Ramos (cell line): ENCODE measurements at regions not wholly inside any gene's neighbourhood (a gene's known extent, or its start where the extent isn't known, plus 50 kb on each side); places are given as distances from the start of the nearest gene placed in this dataset.
"Not testable (repeated sequence)": the region's sequence is repeated elsewhere in the genome, so short reads cannot be mapped to it uniquely, and the experiment has no call there.

Experiments
- in situ Hi-C: fragments of 300-500 bp; cut with MboI; formaldehyde crosslinking; loops from one replicate; pipeline ENCODE4 v1.14.3; 2022; ENCODE audit warnings: low sequenced_read_pairs; ENCODE audit not compliant: unreplicated experiment

DNA sequence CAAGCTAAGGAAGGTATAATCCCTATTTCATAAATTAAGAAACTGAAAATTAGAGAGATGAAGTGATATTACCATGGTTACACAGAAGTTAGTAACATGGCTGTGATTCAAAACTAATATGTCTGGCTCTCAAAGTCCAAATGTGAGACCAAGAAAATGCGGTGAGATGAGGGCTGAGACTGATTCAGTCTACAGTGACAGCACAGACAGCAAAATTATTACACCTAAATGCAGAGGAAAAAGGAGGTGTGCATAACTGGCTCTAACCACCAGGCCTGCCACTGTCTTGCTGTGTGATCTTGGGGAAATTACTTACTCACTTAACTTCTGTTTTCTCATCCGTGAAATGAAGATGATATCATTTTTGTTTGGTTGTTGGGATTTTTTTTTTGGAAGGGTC is 270.0 kb upstream of the SOX9 start:
- in situ Hi-C loops, result no loop called here

- in situ Hi-C loops, result no loop called here
These were observed 265.8 kb upstream of the SOX9 start for GRCh38 chr17:71855010-71855409.

DNA sequence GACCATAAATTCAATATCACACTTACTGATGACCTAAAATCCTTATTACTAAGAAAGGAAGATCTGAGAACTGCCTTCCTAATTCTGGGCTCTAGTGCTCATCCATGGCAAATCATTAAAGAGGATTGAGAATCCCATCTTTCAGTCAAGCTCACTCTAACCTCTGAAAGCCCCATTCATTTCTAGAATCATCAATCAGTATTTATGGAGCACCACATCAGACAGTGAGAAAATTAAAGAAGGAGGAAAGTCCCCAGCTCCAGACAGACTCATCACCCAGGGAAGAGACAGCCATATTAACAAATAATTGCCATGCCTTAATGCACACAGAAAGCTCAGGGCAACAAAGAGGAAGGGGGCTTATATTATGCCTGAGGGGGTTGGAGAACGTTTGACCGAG is 256.1 kb upstream of the SOX9 start:
- in situ Hi-C loops, result no loop called here

GRCh38 chr17:71866095-71866494 is 254.7 kb upstream of the SOX9 start:
- in situ Hi-C loops, result no loop called here

DNA sequence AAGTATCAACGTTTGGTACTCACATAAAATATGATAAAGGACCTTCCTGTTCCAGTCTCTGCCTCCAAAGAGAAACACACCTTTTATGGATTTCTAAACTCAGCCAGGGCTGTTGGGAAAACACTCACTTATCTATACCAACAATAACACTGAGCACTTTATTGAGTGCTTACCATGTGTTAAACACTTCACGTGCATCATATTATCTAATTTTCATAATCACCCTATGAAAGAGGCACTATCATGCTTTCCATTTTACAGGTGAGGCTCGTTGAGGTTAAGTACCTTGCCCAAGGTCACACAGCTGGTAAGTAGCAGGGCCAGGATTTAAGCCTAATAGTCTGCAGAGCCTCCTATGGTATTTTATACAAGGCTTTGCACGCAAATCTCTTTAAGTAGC is 251.5 kb upstream of the SOX9 start:
- in situ Hi-C loops, result no loop called here

DNA sequence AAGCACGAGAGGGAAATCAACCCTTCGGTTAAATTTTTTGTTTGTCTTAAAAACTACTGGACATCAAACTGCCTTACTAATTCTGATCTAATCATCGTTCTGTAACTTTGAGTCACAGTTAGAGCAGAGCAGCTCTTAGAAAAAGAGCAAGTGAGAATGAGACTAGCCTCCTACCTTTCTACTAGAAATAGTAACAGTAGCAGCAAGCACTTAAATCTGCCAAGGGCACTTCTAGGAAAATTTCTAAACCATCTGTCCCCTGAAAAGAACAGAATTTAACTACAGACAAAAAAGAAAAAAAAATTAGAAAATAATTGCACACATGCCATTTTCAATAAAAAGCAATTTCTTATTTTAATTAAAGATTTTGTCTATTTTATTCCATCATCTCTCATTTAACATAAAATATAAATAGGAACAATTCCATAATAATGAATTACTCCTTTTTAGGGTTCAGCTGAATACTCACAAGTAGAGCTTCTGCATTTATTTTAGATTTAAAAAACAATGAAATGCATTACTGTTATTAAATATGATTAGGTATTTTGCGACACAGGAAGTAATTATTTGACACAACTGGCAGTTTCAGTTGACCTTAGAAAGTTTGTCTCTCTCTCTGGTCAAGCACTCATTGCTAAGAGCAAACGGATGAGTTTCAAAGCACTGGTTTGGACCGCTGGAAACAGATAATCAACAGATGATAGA is 250.8 kb upstream of the SOX9 start:
- in situ Hi-C loops, result no loop called here

DNA sequence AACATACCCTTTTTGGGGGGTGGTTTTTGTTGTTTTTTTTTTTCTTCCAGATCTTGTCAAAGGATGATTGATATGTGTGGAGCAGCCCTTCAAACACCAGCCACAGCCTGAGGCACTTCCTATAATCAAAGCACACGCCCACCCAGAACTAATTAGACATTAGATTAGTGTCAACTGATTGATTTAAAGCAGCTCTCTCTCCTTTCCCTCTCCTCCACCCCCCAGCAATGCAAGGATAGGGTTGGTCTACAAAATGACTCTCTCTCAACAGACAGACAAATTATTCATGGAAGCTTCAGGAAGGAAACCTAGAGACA is 250.3 kb upstream of the SOX9 start:
- in situ Hi-C loops, result no loop called here

DNA sequence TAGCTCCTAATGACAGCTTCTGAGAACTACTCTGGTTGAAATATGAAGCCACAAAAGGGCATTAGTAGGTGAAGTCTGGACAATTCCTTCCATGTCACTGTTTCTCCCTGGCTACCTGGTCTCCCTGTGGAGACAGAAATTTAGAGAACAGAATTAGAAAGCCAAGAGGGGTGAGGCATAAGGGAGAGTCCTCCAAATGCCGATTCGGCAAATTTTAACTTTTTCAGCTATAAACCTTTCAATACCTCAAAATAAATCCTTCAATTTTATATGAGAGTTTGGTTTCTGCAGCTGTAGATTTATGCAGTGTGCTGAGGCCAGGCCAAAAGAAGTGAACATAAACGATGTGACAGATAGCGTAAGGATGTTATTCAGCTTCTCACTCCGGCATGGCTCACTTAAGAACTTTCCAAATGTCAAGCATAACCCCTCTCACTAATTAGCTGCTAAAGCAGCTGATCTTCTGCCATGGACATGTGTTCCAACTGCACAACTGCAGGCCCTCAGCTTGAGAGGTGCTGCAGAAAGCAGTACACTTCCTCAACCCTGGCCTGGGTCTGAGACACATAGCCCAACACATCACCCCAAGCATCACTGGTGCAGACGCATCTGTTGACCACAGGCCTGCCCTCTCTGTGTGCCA is 247.9 kb upstream of the SOX9 start:
- in situ Hi-C loops, result no loop called here

GRCh38 chr17:71874773-71875172 is 246.0 kb upstream of the SOX9 start:
- in situ Hi-C loops, result not testable (repeated sequence)

DNA sequence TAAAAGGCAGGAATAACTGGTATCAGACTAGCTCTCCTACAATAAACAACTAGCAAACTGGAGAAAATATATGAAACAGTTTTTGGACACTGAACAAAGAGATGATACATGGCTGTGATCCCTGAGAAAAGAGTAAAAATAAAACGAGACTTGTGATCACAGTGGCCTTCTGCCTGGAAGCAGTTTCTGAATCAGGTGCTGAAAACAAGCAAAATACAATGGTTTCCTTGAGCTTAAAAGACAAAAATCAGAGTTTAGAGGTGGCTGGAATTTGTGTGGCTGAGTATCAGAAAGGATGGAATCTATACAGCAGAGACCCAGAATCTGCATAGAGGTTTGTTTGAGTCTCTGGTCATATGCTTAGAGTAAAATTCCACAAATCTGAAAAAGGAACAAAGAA is 242.5 kb upstream of the SOX9 start:
- in situ Hi-C loops, result no loop called here

- in situ Hi-C loops, result no loop called here
These were observed 241.8 kb upstream of the SOX9 start for GRCh38 chr17:71878998-71879397.

DNA sequence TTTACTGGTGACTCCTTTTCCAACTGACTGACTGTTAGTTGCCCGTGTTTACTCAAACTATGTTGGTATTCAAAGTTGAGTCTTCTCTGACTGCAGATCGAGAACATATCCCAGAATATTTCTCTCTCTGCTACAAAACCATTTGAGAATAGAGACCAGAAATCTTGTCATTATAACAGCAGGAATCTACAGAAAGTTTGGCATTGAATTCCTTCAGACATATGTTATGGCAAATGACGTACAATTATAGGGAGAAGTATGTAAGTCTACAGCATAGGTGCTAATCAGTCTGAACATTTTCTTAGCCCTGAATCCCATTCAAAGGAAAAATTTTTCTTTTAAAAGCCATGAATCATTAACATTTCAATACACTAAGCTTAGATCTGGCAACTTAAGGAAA is 239.8 kb upstream of the SOX9 start:
- in situ Hi-C loops, result no loop called here

GRCh38 chr17:71881581-71881980 is 239.2 kb upstream of the SOX9 start:
- in situ Hi-C loops, result no loop called here

- in situ Hi-C loops, result no loop called here
These were observed 237.6 kb upstream of the SOX9 start for GRCh38 chr17:71883258-71883657.

GRCh38 chr17:71883845-71884244 is 237.0 kb upstream of the SOX9 start:
- in situ Hi-C loops, result no loop called here

DNA sequence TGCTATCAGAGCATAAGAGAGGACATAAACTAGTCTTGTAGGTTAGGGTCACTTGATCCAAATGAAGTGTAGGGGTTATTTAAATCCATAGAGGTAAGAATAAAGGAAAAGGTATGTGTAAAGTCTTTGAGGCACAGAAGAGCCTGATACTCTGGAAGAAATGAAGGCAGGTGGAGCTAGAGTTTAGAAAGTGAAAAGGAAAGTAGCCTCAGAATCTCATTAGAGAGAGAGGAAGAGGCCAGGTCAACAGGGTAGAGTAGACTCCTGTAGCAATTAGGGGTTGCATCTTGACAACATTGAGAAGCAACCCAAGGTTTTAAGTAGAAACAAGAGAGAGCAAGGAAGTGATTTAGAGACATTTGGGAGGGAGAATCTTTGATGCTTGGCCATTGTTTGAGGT is 235.2 kb upstream of the SOX9 start:
- in situ Hi-C loops, result no loop called here

GRCh38 chr17:71899317-71899716 is 221.5 kb upstream of the SOX9 start:
- in situ Hi-C loops, result no loop called here

- in situ Hi-C loops, result no loop called here
These were observed 220.1 kb upstream of the SOX9 start for GRCh38 chr17:71900621-71901229.

DNA sequence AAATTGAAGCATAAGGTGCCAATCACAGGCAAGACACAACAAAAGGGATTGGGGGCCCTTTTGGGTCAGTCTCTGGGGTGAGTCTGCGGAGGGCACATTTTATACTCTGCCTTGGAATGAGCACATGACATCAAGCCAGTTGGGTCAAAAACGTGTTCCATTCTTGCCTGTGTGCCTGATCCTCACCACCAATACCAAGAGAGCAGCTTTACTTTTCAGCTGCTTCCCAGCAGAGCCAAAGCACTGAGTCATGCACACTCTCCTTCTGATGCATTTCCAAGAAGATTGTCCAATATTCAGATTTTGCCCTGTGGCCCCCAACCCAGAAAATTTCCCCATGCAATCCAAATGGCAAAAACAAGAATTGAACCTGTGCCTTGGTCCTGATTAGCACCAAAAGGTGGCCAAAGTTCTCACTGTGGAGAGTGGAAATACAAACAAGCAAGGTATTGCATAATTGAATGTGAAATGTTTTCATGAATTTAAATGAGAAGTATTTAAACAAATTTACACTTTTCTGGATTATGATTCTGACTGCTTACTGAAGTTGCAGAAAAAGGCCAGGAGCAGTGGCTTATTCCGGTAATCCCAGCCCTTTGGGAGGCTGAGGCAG is 217.8 kb upstream of the SOX9 start:
- in situ Hi-C loops, result no loop called here

DNA sequence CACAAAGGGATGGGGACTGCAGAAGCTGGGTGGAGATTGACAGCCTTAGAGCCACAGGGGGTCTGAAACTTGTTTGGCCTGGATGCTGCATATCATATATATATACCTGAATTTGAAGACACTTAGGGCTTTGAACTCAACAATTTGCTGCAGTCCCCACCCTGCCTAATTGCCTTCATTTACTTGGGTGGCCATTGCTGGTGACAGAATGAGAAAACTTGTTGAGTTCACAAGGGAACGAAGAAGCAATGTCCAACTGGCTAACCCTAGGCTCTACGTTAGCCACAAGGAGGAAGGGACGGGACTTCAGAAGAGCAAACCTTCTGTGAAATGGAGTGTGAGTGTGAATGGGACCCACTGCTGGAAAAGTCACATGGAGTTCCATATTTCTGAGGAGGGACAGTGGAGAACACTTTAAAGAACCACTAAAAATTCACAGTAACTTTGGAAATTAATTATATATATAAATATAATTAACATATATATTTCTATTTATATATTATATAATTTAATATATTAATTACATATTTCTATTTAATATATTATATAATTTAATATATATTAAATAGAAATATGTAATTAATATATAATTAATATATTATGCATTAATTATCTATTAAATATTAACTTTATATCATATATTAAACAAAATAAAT is 215.3 kb upstream of the SOX9 start:
- in situ Hi-C loops, result no loop called here

GRCh38 chr17:71909155-71909554 is 211.7 kb upstream of the SOX9 start:
- in situ Hi-C loops, result no loop called here
